NCI-H510A (cell line): ENCODE measurements at regions not wholly inside any gene's neighbourhood (a gene's known extent, or its start where the extent isn't known, plus 50 kb on each side); places are given as distances from the start of the nearest gene placed in this dataset.
"Not testable (repeated sequence)": the region's sequence is repeated elsewhere in the genome, so short reads cannot be mapped to it uniquely, and the experiment has no call there.

Experiments
- DNase-seq: peaks from one replicate; lab custom pipeline; 2025; lab: John Stamatoyannopoulos, UW

DNA sequence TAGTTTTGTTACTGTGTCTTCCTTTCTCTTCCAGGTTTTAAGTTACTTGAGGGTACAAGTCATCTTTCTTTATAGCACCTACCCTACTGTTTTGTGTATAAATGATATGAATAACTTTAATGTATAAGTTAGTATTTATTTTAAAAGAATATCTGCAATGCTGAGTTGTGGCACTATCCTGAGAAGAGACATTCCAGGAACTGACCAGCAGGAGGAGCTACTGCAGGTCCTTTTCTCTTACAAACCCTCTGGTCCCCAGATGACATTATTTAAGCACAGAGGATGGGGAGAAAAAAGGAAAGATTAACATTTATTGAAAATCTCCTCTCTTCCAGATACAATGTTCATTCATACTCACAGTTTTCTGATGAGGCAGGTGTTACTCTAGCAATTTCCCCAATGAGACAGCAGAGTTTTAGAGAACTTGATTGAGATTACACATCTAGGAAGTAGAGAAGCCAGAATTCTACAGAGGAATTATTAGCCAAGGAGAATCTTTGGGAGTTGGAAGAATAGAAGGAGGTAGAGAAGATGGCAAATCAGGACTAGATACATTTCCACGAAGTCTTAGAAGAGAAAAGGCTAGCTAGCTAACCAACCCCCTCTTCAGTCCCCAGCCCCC is 541.2 kb upstream of the API5 start:
- no peak for DNase-seq

DNA sequence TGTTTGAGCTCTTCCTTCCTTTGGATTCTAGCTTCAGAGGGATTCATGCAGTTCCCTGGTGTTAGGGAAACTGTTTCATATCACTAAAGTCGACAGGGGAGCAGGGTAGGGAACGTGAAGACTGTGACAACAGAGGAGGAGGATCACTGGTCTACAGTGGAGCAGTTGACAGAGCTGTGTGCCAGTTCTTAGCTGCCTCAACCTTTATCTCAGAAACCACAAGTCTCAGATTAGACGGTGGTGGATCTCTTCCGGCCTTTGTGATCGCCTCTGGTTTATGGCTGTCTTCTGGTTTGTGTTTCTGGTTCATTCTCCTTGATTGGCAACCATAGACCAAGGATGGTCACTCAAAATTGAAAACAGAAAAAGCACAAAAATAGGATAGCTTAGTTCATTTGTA is 538.9 kb upstream of the API5 start:
- no peak for DNase-seq

DNA sequence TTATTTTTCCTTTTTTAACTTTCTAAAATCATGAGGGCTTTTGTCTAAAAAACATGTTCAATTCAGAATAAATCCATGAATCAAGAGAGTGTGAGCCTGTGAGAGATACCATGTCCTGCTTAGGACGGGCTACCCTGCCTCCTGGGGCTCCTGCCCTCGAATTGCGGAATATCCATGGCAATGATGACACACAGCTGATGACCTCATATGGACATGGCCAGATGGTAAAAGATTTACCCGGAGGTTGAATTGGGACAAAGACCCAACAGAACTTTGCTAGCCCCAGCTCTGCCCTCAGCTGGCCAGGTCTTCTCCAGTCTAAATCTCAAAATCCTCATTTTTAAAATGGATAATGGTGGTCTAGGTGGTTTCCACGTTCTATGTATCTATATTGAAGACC is 538.1 kb upstream of the API5 start:
- no peak for DNase-seq

DNA sequence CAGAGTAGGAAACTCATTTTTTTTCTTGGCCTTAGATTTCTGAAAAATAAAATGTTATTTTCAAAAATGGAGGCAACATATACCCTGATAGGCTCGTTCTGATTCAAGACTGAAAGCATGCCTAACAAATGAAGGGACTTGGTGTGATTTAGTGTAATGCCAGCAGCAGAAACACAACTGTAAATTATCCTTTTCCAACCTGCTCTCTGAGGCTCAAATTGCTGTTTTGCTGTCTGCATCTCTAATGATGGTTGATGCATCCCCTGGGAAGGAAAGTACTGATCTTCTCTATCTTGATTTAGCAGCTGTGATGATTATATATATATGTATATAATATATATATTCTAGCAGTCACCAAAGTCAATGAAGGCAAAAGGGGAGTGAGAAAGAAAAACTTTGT is 537.2 kb upstream of the API5 start:
- no peak for DNase-seq

DNA sequence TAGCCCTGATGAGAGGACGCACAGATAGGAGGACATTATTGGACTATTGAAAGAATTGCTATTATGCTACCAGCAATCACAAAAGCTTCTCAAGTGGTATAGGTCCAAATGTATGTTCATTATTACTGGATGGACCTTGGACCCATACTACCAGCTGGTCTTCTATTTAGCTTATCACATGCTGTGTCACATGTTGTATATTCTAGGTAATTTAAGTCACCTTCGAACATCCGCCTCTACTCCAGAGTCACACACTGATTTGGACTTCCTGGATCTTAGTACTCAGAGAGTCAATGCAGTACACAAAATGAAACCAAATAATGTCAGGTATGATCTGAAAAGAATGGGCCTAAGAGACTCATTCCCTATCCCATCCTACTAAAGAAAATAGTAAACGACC is 534.0 kb upstream of the API5 start:
- DNase-seq = no peak

DNA sequence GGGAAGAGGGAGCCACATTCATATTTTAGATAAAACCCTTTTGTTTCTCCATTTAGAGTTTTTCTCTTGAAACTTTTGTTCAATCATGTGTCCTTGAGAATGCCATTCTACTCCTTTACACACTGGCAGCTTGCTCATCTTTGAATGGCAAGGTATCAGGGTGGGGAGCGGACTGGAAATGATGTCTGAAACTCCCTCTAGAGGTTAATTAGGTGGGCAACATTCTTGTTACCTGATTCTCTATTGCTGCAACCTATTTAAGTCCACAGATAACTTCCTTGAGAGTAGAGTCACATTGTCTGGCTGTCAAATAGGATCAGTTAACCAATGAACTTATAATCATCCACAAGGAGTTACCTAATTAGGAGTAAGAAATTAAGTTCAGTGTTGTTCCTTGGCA is 533.6 kb upstream of the API5 start:
- DNase-seq = no peak

DNA sequence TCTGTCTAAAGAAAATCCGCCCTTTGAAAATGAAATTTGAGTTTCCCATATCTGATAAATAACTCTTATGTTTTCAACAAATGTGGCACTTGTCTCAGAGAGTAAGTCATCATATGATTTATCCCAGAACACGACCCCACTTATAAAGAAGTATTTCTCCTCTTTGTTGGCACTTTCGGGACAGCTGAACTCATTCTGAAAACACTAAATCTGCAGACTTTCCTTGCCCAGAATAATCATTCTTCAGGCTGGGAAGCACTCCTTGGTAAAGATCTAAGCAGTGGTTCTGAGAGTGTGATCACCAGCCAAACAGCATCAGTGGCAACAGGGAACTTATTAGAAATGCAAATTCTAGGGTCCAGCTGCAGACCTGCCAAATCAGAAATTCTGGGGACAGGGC is 532.2 kb upstream of the API5 start:
- no peak for DNase-seq

DNA sequence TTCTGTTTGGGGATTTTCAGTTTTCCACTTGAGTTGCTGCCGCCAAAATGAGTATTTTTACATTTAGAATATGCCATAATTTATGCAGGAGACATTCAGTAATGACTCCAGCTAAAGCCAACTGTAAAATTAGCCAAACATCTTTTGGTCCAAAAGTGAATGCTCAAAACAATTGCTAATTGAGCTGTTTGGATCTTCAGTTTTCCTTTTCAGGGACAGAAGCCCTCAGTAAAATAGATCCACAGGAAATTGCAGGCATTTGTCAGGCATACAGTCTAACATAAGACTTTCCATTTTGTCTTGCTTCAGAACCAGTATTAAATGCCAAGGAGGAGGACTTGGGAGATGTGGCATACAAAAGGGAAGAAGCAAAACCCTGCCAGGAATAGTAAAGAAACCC is 524.8 kb upstream of the API5 start:
- no peak for DNase-seq

DNA sequence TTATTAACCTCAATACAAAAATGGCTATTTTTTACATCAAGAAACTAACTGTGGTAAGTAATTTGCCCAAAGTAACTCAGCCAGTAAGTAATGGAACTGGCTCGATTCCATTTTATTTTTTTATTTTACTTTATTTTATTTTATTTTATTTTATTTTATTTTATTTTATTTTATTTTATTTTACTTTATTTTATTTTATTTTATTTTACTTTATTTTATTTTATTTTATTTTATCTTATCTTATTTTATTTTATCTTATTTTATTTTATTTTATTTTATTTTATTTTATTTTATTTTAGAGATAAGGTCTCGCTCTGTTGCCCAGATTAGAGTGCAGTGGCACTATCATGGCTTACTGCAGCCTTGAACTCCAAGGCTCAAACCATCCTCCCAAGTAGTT is 516.3 kb upstream of the API5 start:
- DNase-seq = not testable (repeated sequence)

DNA sequence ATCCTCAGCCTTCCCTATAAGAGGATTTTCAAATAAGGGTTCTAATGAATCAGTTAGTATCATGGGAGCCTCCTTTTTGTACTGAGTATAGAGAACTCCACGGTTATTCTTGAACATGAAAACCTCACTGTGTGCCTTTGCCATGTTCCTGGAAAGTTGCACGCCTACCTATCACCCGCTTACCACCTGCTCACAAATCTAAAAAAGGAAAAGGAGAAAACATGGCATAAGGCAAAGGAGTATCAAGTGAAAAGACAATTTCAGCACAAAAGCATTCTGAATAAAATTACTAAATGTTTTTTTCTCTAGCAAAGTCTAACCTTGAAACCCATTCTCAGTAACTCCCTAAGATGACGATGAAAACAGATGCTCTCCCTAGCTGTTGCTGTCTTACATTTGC is 511.8 kb upstream of the API5 start:
- DNase-seq = no peak

DNA sequence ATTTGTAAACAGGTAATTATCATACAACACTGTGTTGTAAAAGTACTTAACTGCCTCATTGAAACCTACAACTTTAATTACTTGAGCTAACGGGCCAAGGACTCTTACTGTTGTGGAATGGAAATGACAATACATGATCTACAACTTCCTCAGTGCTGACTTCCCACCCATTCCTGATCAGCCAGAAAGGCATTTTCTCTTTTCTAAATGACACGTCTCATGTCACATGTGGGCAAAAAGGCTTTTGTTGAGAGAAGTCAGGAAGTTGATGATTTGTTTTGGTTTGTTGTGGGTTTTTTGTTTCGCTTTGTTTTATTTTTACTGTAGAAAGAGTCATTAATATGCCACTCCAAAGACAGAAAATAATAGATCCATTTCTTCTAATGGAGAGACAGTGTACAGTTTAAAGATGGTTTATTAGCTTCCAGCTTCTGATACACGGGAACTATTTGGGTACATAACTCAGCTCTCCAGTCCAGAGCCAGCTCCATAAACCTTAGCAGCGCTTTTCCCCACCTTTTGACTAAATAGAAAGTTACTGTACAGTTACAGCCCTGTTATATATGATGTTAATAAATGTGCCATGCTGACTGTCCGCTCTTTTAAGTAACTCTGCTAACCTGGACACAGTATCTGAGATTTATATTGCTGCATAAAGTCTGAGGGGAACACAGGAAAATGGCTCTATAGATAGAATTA is 509.4 kb upstream of the API5 start:
- no peak for DNase-seq

DNA sequence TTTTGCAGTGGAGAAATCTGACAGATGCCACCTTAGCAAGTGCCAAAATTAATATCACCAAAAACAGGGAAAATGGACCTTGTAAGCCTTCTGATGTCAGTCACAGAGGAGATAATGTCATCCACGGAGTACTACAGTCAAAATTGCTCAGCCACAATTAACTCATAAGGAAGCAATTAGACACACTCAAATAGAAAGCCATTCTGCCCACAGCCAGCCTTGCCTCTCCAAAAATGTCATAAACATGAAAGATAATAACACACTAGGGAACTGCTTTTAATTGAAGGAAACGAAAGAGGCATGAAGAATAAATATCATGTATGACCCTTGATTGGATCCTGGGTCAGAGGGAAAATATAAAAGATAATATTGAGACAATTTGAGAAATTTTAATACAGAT is 505.6 kb upstream of the API5 start:
- DNase-seq = no peak

DNA sequence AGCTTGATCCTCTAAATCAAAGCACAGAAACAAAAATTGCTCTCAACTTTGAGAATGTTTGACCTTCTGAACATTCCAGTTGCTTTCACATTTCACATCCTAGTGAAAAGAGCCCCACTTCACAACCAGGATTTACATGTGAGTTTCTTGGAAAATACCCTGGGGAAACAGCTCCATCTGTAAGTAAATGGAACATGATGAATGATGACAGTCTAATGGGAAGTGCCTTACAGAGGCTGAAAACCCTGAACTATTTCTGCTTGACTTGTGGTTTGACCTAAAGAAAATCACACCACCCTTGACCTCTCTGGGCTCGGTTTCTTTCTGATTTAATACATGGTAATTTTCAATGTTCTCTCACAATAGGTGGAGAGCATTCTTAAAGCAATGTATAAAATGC is 499.4 kb upstream of the API5 start:
- DNase-seq = no peak

DNA sequence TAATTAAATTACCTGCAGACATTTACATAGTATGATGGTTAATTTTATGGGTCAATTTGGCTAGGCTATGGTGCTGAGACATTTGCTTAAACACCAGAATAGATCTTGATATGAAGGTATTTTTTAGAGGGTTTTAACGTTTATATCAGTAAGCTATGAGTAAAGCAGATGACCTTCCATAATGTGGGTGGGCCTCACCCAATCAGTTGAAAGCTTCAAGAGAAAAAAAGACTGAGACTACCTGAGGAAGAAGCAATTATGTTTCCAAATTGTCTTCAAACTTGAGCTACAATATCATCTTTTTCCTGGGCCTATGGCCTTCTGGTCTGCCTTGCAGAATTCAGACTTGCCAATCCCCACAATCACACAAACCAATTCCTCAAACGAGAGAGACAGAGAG is 498.8 kb upstream of the API5 start:
- no peak for DNase-seq

DNA sequence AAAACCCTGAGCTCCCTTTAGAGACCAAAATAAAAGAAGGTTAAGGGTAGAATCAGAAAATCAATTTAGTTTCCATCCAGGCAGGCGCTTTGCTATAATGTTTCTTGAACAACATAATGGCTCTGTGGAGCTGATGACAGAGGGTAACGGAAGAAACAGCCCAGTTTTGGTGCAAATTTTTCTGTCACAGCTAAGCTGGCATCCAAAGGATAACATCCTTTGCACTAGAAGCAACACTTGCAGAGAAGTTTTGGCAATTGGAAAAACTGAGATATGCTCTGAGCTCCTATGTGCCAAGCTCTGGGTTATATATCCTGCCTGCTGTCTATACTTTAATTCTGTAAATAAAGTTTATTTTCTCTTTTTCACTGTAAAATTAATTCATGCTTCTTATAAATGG is 495.3 kb upstream of the API5 start:
- no peak for DNase-seq

DNA sequence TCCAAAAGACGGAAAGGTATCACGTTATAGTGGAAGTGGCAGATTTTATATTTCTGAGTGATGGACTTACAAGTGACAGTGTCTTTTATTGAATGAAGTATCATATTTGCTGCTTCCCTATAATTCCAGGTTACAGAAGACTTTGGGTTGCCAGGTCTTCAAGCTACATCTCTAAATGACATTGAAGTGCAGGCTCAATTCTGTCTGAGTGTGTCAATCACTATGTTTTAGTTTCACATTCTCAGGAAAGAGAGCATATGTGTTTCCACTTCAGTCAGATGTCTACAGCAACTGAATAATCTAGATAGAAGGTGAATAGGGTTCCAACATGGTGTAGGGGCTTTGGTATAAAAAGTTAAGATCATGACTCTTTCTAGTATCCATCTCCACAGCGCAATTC is 492.7 kb upstream of the API5 start:
- DNase-seq = no peak

DNA sequence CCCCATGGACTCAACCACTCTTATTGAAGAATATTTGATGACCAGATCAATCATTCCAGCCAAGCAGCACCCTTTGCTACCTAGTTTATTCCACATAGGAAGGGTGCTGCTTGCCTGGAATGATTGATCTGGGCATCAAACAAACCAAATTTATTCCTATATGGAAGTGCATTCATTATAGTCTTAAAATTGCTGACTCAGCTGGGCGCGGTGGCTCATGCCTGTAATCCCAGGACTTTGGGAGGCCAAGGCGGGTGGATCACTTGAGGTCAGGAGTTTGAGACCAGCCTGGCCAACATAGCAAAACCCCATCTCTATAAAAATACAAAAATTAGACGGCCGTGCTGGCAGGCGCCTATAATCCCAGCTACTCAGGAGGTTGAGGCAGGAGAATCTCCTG is 489.6 kb upstream of the API5 start:
- DNase-seq = not testable (repeated sequence)

DNA sequence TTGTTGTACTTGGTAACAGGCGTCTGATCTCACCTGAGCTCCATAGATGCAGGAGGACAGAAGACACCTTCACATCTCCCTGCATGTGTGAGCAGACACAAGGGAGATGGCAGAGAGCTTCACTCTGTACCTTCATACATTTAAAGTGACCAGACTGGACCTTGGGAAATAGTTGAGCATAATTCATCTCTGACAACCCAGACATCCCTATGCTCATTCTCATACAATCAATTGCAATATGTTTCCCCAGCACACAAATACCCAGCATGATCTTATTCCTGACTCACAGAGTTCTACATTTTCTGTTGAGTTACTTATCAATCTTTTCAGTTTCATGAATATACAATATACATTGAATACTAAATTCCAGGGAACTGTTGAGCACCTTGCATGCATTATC is 488.2 kb upstream of the API5 start:
- DNase-seq = no peak

DNA sequence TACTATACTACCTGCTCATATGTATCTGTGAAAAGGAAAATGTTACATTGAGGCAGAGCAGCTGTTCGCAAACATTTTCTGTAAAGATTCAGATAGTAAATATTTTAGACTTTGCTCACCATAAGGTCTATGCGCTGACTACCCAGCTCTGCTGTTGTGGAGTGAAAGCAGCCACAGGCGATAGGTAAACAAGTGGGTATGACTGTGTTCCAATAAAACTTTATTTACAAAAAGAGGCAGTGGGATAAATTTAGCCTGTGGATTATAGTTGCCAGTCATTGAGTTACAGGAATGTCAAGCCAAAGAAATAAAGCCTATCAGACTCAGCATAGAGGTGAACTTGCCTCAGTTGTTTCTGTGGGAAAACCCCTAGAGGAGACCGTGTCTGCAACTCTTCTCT is 487.7 kb upstream of the API5 start:
- no peak for DNase-seq

DNA sequence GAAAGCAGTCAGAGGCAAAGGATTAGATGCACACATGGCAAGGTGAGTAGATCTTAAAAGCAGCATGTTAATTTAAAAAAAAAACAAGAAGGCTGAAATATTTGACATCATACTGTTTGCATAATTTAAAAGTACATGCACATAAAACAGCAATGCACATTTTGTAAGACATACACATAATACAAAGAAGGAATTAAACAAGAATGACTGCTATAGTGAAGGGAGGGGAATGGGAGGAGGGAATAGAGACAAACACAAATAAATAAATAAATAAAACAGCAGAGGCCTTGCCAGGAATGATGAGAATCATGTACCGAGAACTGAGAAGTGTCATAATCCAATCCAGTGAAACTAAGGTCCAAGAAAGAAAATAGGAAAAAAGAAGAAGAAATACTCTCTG is 486.2 kb upstream of the API5 start:
- DNase-seq = no peak

DNA sequence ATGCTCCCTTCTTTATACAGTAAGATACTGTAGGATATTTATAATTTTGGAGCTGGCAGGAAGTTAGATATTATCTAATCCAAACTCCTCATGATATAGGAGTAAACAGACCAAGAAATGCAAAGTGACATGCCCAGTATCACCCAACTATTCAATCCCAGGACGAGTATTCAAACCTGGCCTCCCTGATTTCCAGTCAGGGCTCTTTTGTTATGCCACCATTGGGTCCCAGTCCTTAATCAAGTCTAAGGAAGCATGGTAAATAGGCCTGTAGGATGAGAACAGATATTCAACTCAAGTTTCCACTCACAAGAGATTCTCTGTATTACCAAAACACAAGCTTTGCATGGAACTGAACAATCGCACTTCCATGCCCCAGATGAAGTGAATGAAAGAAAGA is 484.0 kb upstream of the API5 start:
- no peak for DNase-seq

DNA sequence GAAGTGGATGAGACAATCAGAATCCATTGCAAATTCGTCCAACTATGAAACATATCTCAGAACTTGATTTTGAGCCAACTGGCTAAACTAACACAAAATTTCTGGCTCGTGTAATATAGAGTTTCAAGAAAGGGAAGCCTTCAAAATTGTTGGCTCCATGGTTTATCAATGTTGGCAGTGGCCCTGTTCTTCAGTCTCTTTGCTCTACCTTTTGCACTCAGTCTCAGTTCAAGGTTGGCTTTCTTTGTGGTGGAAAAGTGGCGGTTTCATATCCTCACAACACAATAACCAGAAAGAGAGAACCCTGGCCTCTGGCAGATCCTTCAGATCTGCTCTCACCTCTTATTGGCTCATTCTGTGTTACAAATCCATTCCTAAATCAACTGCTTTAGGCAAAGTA is 473.8 kb upstream of the API5 start:
- DNase-seq = no peak

DNA sequence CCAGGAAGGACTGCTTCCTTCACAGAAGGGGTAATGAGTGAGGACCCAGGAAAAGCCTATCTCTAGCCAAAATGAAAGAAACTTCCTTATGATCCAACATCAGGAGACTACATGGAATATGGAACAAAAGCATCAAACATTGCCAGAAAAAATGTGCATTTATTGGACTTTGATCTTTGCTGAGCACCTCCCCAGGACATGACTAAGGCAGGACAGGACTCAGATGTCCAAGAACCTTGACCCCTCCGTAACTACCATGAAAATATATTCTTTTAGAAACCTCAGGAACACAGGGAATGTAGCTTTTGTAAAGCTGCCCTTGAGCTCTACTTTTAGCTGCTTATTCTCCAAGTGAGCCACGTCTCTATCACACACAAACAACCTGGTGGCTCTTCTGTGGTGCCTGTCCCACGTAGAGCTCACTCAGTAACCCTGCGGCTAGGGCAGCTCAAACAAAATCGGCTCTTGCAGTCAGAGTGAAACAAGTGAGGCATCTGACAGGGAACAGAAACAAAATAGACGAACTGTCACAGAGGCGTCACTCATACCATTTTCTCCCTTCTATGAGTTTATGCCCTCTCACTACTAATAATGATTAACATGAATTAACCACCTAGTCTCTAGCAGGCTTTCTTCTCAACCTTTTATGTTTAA is 471.5 kb upstream of the API5 start:
- DNase-seq = no peak

DNA sequence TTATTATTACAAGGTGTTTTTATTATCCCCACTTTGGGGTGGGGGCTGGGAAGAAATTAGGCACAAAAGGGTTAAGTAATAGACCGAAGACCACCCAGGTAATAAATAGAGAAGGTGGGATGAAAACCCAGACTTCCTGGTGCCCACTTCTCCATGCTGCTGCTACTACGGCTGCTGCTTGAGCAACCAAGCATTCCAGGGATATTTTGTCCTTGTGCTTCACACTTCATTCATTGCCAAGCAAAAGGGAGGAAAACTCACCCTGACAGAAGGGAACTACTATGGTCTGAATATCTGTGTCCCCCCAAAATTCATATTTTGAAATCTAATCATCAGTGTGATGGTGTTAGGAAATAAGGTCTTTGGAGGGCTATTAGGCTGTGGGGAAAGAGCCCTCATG is 470.9 kb upstream of the API5 start:
- no peak for DNase-seq
